ENCODE measurements at regions not wholly inside any gene's neighbourhood (a gene's known extent, or its start where the extent isn't known, plus 50 kb on each side); places are given as distances from the start of the nearest gene placed in this dataset.
"Not testable (repeated sequence)": the region's sequence is repeated elsewhere in the genome, so short reads cannot be mapped to it uniquely, and the experiment has no call there.

- peak in 1 of 2 experiments; percentile 35 for DNase-seq (ENCODE audit: low read depth in 1 of 2, low spot score in 2 of 2)
- H3K4me1 ChIP-seq (replicated peaks in 1 of 4; ENCODE audit: control insufficient read depth in 3 of 4, insufficient read depth in 4 of 4, low read length in 3 of 4); H4K20me1 ChIP-seq (replicated peaks in 1 of 2; ENCODE audit: control insufficient read depth in 1 of 2, insufficient read depth in 2 of 2, low read length in 2 of 2); H3K9ac ChIP-seq (replicated peaks in 1 of 4; ENCODE audit: extremely low read depth in 1 of 4, low read depth in 3 of 4, low read length in 3 of 4); FAIRE-seq; H2BK5ac ChIP-seq (ENCODE audit: low read depth, low read length); H3K14ac ChIP-seq (ENCODE audit: insufficient read length); H3K18ac ChIP-seq (ENCODE audit: extremely low read depth, low read length); H2AK5ac ChIP-seq (ENCODE audit: low read depth, low read length); POLR2A ChIA-PET (ENCODE audit: partially characterized antibody); H2BK12ac ChIP-seq (ENCODE audit: low read depth, low read length); H3K27ac ChIP-seq (ENCODE audit: low read depth, low read length); H2BK120ac ChIP-seq (replicated peaks; ENCODE audit: low read depth, low read length); H3K27me3 ChIP-seq (replicated peaks in 1 of 4; ENCODE audit: control insufficient read depth in 3 of 4, extremely low read depth in 1 of 4, insufficient read depth in 3 of 4, low read length in 3 of 4); H3K23ac ChIP-seq (ENCODE audit: insufficient read length); H3K79me2 ChIP-seq (ENCODE audit: control insufficient read depth in 1 of 2, insufficient read depth in 2 of 2, low read length in 2 of 2); H2BK20ac ChIP-seq (ENCODE audit: low read length); H3K79me1 ChIP-seq (ENCODE audit: low read depth, low read length); CTCF ChIA-PET (ENCODE audit: partially characterized antibody); H3K4ac ChIP-seq (replicated peaks; ENCODE audit: insufficient read length, low read depth, low read length); H3K36me3 ChIP-seq (ENCODE audit: control insufficient read depth in 2 of 4, insufficient read depth in 4 of 4, low read length in 3 of 4); H2BK15ac ChIP-seq (ENCODE audit: low read length); H3K56ac ChIP-seq (replicated peaks; ENCODE audit: insufficient read length, low read depth, low read length); H4K8ac ChIP-seq (ENCODE audit: extremely low read depth, insufficient read depth, low read length); H2AFZ ChIP-seq (ENCODE audit: low read length); H3K4me2 ChIP-seq (ENCODE audit: insufficient read depth in 1 of 2, low read depth in 2 of 2, low read length in 2 of 2); H4K91ac ChIP-seq (replicated peaks; ENCODE audit: insufficient read length, low read length); H4K5ac ChIP-seq (ENCODE audit: insufficient read length, low read depth, low read length); H3K23me2 ChIP-seq (ENCODE audit: low read depth, low read length); H3K4me3 ChIP-seq (ENCODE audit: extremely low read depth in 1 of 4, insufficient read depth in 2 of 4, low read depth in 3 of 4, low read length in 4 of 4): not testable (repeated sequence)
- peaks cover 33 to 70% of the 10 kb centered on the region in 2 experiments; a peak in 3 of 4 replicates for H3K9me3 ChIP-seq (ENCODE audit: insufficient read depth in 2 of 2, low read depth in 1 of 2, low read length in 1 of 2)
- TF ChIP-seq CTCF (IDR thresholded peaks at IDR 0.05; ENCODE audit: control extremely low read depth in 1 of 3, insufficient read depth in 1 of 3, low read depth in 1 of 3, low read length in 3 of 3) (peak in 2 of 3 experiments; percentile 17 to 18; a peak in 2 of 4 replicates), RAD21 (IDR thresholded peaks at IDR 0.05 in 1 of 2, conservative IDR thresholded peaks at IDR 0.05 in 1 of 2; ENCODE audit: low read depth in 2 of 2, low read length in 2 of 2) (peak in 1 of 2 experiments; percentile 11; a peak in 1 of 4 replicates)
- 57% methylated on average over 9 of the region's 22 CpGs; no CpG with 5 or more reads in 1 of the 2 experiments for WGBS, 2 experiments (ENCODE audit: extremely low coverage in 1 of 2, insufficient coverage in 1 of 2, insufficient read length in 1 of 2, insufficient replicate concordance in 2 of 2, low coverage in 1 of 2, low lambda C conversion rate in 2 of 2, missing lambda C conversion rate in 1 of 2)
These were observed 485.4 kb downstream of the TMEM121 start for GRCh38 chr14:106011631-106012360.

Measured in H1 (cell line).